Left lung (tissue), 4 donors: ENCODE measurements at regions not wholly inside any gene's neighbourhood (a gene's known extent, or its start where the extent isn't known, plus 50 kb on each side); places are given as distances from the start of the nearest gene placed in this dataset.

ENCODE experiments used
- ATAC-seq: fragments of 200-7000 bp; cut with Tn5 transposase; one replicate; pipeline ENCODE4 v1.9.1; 2020; ENCODE audit warnings: moderate library complexity
- DNase-seq, 4 donors: peaks; one replicate each; pipeline ENCODE4 v3.0.0-alpha.2; 2013 to 2020
- H3K27ac ChIP-seq, 2 donors: fragments of 200-600 bp; sonication (generic) in 1 of 2; one replicate each; pipeline versions ENCODE4 v1.5.0 to v1.8.0; 2020 to 2021
- H3K27me3 ChIP-seq, 2 donors: fragments of 200-600 bp; sonication (generic) in 1 of 2; one replicate each; pipeline versions ENCODE4 v1.5.0 to v1.8.0; 2020 to 2021
- H3K36me3 ChIP-seq, 2 donors: fragments of 200-600 bp; sonication (generic) in 1 of 2; one replicate each; pipeline versions ENCODE4 v1.5.0 to v1.8.0; 2020 to 2021
- H3K4me1 ChIP-seq, 2 donors: fragments of 200-600 bp; one replicate each; pipeline ENCODE4 v1.8.0; 2021
- H3K4me3 ChIP-seq, 2 donors: fragments of 200-600 bp; sonication (generic) in 1 of 2; one replicate each; pipeline versions ENCODE4 v1.5.0 to v1.8.0; 2020 to 2021; ENCODE audit warnings: mild to moderate bottlenecking in 1 of 2
- H3K9me3 ChIP-seq, 2 donors: fragments of 200-600 bp; sonication (generic) in 1 of 2; one replicate each; pipeline versions ENCODE4 v1.5.0 to v1.8.0; 2020 to 2021
- intact Hi-C, 2 donors: fragments of 100-400 bp; cut with DNase I; formaldehyde crosslinking; loops; one replicate each; pipeline versions ENCODE4 v1.11.2 to v1.14.2; 2022
- TF ChIP-seq, protein P1 (sequence below), 2 donors: fragments of 200-600 bp; sonication (generic) in 1 of 2; IDR thresholded peaks; one replicate each; pipeline versions ENCODE4 v1.5.0 to v1.8.0; 2021; ENCODE audit warnings: antibody characterized with exemption in 2 of 2
- donor health status: DM: no; HTN: yes; CAD: no.
- donor health status: DM: no; HTN: no; CAD: no.

DNA sequence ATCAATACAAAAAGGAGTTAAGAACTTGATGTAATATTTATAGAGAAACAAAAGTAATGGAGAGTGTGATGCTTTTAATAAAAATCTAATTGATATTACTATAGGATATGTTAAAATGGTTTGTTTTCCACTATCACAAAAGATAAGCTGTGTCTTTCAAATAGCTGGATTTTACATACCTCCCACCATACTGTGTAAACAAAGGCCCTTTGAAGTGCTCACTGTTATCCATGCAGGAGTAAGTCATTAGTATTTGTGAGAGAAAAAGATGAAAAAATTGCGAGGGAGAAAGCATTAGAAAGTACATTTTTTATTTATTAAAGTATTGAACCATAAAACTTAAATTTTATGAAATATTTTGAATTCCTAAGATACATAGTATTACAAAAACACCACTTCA lies 733.0 kb downstream of the GRIK2 start:
- intact Hi-C loops: no loop called here
- TF ChIP-seq, protein P1, sequence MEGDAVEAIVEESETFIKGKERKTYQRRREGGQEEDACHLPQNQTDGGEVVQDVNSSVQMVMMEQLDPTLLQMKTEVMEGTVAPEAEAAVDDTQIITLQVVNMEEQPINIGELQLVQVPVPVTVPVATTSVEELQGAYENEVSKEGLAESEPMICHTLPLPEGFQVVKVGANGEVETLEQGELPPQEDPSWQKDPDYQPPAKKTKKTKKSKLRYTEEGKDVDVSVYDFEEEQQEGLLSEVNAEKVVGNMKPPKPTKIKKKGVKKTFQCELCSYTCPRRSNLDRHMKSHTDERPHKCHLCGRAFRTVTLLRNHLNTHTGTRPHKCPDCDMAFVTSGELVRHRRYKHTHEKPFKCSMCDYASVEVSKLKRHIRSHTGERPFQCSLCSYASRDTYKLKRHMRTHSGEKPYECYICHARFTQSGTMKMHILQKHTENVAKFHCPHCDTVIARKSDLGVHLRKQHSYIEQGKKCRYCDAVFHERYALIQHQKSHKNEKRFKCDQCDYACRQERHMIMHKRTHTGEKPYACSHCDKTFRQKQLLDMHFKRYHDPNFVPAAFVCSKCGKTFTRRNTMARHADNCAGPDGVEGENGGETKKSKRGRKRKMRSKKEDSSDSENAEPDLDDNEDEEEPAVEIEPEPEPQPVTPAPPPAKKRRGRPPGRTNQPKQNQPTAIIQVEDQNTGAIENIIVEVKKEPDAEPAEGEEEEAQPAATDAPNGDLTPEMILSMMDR (IDR thresholded peaks at IDR 0.05): no peak
- no peaks in the 10 kb centered on the region for H3K36me3 ChIP-seq
- no peak overlapping the region for H3K27ac ChIP-seq
- no peak for ATAC-seq
- no peaks in the 10 kb centered on the region for H3K4me1 ChIP-seq
- no peaks in the 10 kb centered on the region for H3K9me3 ChIP-seq
- no peaks in the 10 kb centered on the region for H3K27me3 ChIP-seq
- no peak overlapping the region for H3K4me3 ChIP-seq
- no peak for DNase-seq

DNA sequence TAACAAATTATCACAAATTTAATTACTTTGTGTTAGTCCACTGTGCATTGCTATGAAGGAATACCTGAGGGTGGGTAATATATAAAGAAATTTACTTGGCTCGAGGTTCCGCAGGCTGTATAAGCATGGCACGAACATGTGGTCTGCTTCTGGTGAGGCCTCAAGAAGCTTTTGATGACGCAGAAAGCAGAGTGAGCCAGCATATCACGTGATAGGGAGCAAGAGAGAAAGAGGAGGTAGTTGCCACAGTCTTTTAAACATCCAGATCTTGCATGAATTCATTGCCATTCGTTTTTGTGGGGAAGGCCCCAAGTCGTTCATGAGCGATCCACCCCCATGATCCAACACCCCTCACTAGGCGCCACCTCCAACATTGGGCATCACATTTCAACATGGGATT lies 733.7 kb downstream of the GRIK2 start:
- Histone ChIP-seq H3K4me1 (no peaks in the 10 kb centered on the region), H3K27ac (no peak overlapping the region), H3K27me3 (no peaks in the 10 kb centered on the region), H3K9me3 (no peaks in the 10 kb centered on the region), H3K4me3 (no peak overlapping the region), H3K36me3 (no peaks in the 10 kb centered on the region)
- intact Hi-C loops: no loop called here
- ATAC-seq: no peak
- DNase-seq: no peak
- TF ChIP-seq, protein P1 (IDR thresholded peaks at IDR 0.05): no peak

DNA sequence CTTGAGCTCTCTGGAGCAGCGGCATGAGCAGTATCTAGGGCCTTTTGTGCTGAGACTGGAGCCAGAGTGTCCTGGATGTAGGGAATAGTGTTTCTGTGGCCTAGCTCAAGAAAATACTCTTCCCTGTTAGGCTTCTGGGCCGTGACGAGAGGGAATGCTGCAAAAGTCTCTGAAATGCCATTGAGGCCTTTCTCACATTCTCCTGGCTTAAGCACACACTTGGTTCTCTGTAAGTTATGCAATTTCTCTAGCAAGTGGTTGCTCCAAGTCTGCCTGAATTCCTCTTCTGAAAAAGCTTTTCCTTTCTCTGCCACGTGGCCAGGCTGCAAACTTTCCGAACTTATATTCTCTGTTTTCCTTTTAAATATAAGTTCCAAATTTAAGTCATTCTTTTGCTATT lies 744.4 kb downstream of the GRIK2 start:
- no peak overlapping the region for H3K4me3 ChIP-seq
- no peaks in the 10 kb centered on the region for H3K27me3 ChIP-seq
- TF ChIP-seq, protein P1 (IDR thresholded peaks at IDR 0.05): no peak
- no peaks in the 10 kb centered on the region for H3K36me3 ChIP-seq
- intact Hi-C loops: no loop called here
- no peaks in the 10 kb centered on the region for H3K9me3 ChIP-seq
- no peak overlapping the region for H3K27ac ChIP-seq
- ATAC-seq: peak; percentile 86
- no peaks in the 10 kb centered on the region for H3K4me1 ChIP-seq
- peak in 2 of 4 donors; percentile 1 to 6 for DNase-seq

DNA sequence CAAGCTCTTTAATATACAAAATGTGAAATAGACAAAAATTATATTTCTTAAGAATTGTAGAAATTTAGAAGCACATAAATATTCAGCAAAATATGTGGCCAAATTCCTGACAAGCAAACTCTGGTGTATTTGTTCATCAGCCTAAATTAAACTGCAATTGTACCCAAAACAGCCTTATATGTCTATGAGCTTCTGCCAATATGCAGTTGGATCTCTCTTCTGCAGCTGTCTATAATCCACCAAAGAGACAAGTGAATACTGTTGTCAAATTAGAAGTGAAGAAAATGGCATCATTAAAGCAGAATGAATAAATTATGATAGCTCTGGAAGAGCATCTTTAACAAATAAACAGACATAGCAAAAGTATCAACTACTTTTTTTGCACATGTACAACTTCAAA lies 755.7 kb downstream of the GRIK2 start:
- H3K27ac ChIP-seq: no peak overlapping the region
- H3K9me3 ChIP-seq: peaks cover 0 to 22% of the 10 kb centered on the region in 2 donors
- no peak for DNase-seq
- no peaks in the 10 kb centered on the region for H3K27me3 ChIP-seq
- H3K36me3 ChIP-seq: no peaks in the 10 kb centered on the region
- H3K4me3 ChIP-seq: no peak overlapping the region
- H3K4me1 ChIP-seq: no peaks in the 10 kb centered on the region
- TF ChIP-seq, protein P1 (IDR thresholded peaks at IDR 0.05): no peak
- intact Hi-C loops: no loop called here
- no peak for ATAC-seq

DNA sequence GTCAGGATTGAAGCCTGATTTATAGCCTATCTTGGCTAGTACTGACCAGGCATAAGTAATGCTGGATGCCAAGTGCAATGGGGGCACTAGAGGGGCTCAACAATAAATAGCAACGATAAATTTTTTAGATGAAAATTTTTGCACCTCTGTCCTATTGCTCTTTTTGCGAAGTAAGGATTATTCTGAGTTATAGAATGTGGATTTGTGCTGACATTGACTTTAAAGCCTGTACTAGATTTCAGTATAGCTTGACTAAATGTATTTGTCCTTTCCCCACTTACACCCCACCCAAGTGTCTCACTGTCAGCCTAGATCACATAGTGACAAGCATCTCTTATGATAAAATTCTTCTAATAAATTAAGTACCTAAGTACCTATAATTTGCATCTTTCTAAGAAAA lies 757.0 kb downstream of the GRIK2 start:
- ATAC-seq (no peak), DNase-seq (no peak)
- intact Hi-C loops: no loop called here
- Histone ChIP-seq H3K4me3 (no peak overlapping the region), H3K27me3 (no peaks in the 10 kb centered on the region), H3K9me3 (peaks cover 0 to 18% of the 10 kb centered on the region in 2 donors), H3K27ac (no peak overlapping the region), H3K36me3 (no peaks in the 10 kb centered on the region), H3K4me1 (no peaks in the 10 kb centered on the region)
- TF ChIP-seq, protein P1 (IDR thresholded peaks at IDR 0.05): no peak
